ENCODE measurements at regions not wholly inside any gene's neighbourhood (a gene's known extent, or its start where the extent isn't known, plus 50 kb on each side); places are given as distances from the start of the nearest gene placed in this dataset.

- no peak overlapping the region for H3K4me3 ChIP-seq (replicated peaks in 1 of 4; ENCODE audit: control extremely low read depth in 1 of 4, insufficient read depth in 1 of 4, low read depth in 3 of 4, low read length in 4 of 4)
- no peaks in the 10 kb centered on the region for H3K27me3 ChIP-seq (ENCODE audit: control insufficient read depth, insufficient read depth, low read length)
- H3K9ac ChIP-seq (ENCODE audit: insufficient read depth, low read length) = no peak overlapping the region
- no peaks in the 10 kb centered on the region for H3K36me3 ChIP-seq (ENCODE audit: control insufficient read depth, insufficient read depth, low read length)
- no peaks in the 10 kb centered on the region for H3K4me1 ChIP-seq (ENCODE audit: control insufficient read depth, extremely low read depth, insufficient read depth, low read length)
- H3K27ac ChIP-seq (ENCODE audit: insufficient read depth, low read length) = no peak overlapping the region
- H3K79me2 ChIP-seq (ENCODE audit: control insufficient read depth, insufficient read depth, low read length) = no peaks in the 10 kb centered on the region
- TF ChIP-seq EZH2 (IDR thresholded peaks at IDR 0.05; ENCODE audit: low read length, missing control alignments) (no peak), CTCF (conservative IDR thresholded peaks at IDR 0.05 in 1 of 2, IDR thresholded peaks at IDR 0.05 in 1 of 2; ENCODE audit: low read depth in 1 of 2, low read length in 2 of 2) (no peak)
- no peaks in the 10 kb centered on the region for H4K20me1 ChIP-seq (ENCODE audit: control insufficient read depth, extremely low read depth, insufficient read depth, low read length)
- no peak overlapping the region for H3K4me2 ChIP-seq (ENCODE audit: extremely low read depth, insufficient read depth, low read length)
- DNase-seq (ENCODE audit: low read depth in 2 of 2) = no peak
- H3K9me3 ChIP-seq (ENCODE audit: control insufficient read depth, insufficient read depth, low read depth, low read length) = no peaks in the 10 kb centered on the region
- H2AFZ ChIP-seq (ENCODE audit: low read length) = no peak overlapping the region
Observed at GRCh38 chr14:44040561-44040960, 466.5 kb downstream of the FSCB start.

- DNase-seq (ENCODE audit: low read depth in 2 of 2) = no peak
- no peak overlapping the region for H3K9ac ChIP-seq (ENCODE audit: insufficient read depth, low read length)
Observed at GRCh38 chr14:44036248-44036647, 470.8 kb downstream of the FSCB start.

DNA sequence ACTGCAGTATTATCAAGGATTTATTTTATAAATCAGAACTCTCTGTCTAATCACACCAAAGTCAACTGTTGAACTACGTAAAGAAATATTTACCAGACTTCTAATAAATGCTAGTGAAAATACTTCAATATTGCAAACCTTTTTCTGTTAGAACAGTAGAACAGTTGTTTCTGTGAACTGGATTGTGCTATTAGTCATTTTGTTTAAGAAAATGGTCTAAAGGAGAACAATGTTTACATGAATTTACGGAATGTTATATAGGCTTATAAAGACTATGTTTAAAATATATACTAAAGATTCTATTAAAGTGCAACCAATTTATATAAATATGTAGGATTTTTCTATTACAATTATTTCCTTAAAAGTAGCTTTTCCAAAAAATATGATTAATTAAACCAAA, 471.4 kb downstream of the FSCB start:
- no peaks in the 10 kb centered on the region for H4K20me1 ChIP-seq (ENCODE audit: control insufficient read depth, extremely low read depth, insufficient read depth, low read length)
- TF ChIP-seq CTCF (conservative IDR thresholded peaks at IDR 0.05 in 1 of 2, IDR thresholded peaks at IDR 0.05 in 1 of 2; ENCODE audit: low read depth in 1 of 2, low read length in 2 of 2) (no peak), EZH2 (IDR thresholded peaks at IDR 0.05; ENCODE audit: low read length, missing control alignments) (no peak)
- no peak overlapping the region for H3K27ac ChIP-seq (ENCODE audit: insufficient read depth, low read length)
- no peaks in the 10 kb centered on the region for H3K4me1 ChIP-seq (ENCODE audit: control insufficient read depth, extremely low read depth, insufficient read depth, low read length)
- no peak overlapping the region for H3K9ac ChIP-seq (ENCODE audit: insufficient read depth, low read length)
- H3K27me3 ChIP-seq (ENCODE audit: control insufficient read depth, insufficient read depth, low read length) = no peaks in the 10 kb centered on the region
- H3K4me2 ChIP-seq (ENCODE audit: extremely low read depth, insufficient read depth, low read length) = no peak overlapping the region
- H3K36me3 ChIP-seq (ENCODE audit: control insufficient read depth, insufficient read depth, low read length) = no peaks in the 10 kb centered on the region
- no peak overlapping the region for H2AFZ ChIP-seq (ENCODE audit: low read length)
- DNase-seq (ENCODE audit: low read depth in 2 of 2) = no peak
- no peaks in the 10 kb centered on the region for H3K79me2 ChIP-seq (ENCODE audit: control insufficient read depth, insufficient read depth, low read length)
- no peak overlapping the region for H3K4me3 ChIP-seq (replicated peaks in 1 of 4; ENCODE audit: control extremely low read depth in 1 of 4, insufficient read depth in 1 of 4, low read depth in 3 of 4, low read length in 4 of 4)
- no peaks in the 10 kb centered on the region for H3K9me3 ChIP-seq (ENCODE audit: control insufficient read depth, insufficient read depth, low read depth, low read length)

More at GRCh38 chr14:44036248-44036647, 470.8 kb downstream of the FSCB start:
- Histone ChIP-seq H3K79me2 (ENCODE audit: control insufficient read depth, insufficient read depth, low read length) (no peaks in the 10 kb centered on the region), H4K20me1 (ENCODE audit: control insufficient read depth, extremely low read depth, insufficient read depth, low read length) (no peaks in the 10 kb centered on the region), H3K9me3 (ENCODE audit: control insufficient read depth, insufficient read depth, low read depth, low read length) (no peaks in the 10 kb centered on the region), H3K4me2 (ENCODE audit: extremely low read depth, insufficient read depth, low read length) (no peak overlapping the region), H3K4me3 (replicated peaks in 1 of 4; ENCODE audit: control extremely low read depth in 1 of 4, insufficient read depth in 1 of 4, low read depth in 3 of 4, low read length in 4 of 4) (no peak overlapping the region), H3K27ac (ENCODE audit: insufficient read depth, low read length) (no peak overlapping the region), H2AFZ (ENCODE audit: low read length) (no peak overlapping the region), H3K4me1 (ENCODE audit: control insufficient read depth, extremely low read depth, insufficient read depth, low read length) (no peaks in the 10 kb centered on the region), H3K36me3 (ENCODE audit: control insufficient read depth, insufficient read depth, low read length) (no peaks in the 10 kb centered on the region), H3K27me3 (ENCODE audit: control insufficient read depth, insufficient read depth, low read length) (no peaks in the 10 kb centered on the region)
- no peak for TF ChIP-seq EZH2 (IDR thresholded peaks at IDR 0.05; ENCODE audit: low read length, missing control alignments)
- no peak for TF ChIP-seq CTCF (conservative IDR thresholded peaks at IDR 0.05 in 1 of 2, IDR thresholded peaks at IDR 0.05 in 1 of 2; ENCODE audit: low read depth in 1 of 2, low read length in 2 of 2)
